ENCODE measurements at regions not wholly inside any gene's neighbourhood (a gene's known extent, or its start where the extent isn't known, plus 50 kb on each side); places are given as distances from the start of the nearest gene placed in this dataset.

DNA sequence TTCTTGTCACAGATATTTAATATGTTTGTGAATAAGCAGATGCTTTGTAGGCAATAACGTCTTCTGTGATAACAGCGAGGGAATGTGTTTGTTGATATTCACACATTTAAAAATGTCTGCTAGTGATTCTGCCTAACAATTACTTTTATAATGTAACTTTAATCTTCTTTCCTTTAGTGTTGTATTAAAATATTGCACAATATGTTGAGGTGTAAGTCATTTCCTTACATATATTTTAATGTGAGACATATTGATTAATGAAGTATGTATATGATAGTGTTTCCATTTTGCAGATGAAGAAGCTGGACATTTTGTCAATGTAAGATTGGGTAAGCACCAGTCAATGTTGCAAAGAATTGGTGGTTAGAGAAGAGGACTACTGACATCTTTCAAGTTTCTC, 324.4 kb downstream of the SLITRK1 start:
- TF ChIP-seq, protein P1, sequence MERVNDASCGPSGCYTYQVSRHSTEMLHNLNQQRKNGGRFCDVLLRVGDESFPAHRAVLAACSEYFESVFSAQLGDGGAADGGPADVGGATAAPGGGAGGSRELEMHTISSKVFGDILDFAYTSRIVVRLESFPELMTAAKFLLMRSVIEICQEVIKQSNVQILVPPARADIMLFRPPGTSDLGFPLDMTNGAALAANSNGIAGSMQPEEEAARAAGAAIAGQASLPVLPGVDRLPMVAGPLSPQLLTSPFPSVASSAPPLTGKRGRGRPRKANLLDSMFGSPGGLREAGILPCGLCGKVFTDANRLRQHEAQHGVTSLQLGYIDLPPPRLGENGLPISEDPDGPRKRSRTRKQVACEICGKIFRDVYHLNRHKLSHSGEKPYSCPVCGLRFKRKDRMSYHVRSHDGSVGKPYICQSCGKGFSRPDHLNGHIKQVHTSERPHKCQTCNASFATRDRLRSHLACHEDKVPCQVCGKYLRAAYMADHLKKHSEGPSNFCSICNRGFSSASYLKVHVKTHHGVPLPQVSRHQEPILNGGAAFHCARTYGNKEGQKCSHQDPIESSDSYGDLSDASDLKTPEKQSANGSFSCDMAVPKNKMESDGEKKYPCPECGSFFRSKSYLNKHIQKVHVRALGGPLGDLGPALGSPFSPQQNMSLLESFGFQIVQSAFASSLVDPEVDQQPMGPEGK (tag by site-specific recombination; IDR thresholded peaks at IDR 0.05), result no peak
- TF ChIP-seq MYNN (tag by site-specific recombination; IDR thresholded peaks at IDR 0.05; ENCODE audit: borderline replicate concordance) (no peak), ZBTB17 (tag by site-specific recombination; IDR thresholded peaks at IDR 0.05) (no peak), ZNF19 (tag by site-specific recombination; IDR thresholded peaks at IDR 0.05; ENCODE audit: low read depth) (no peak), ZNF792 (tag by site-specific recombination; IDR thresholded peaks at IDR 0.05) (no peak), ZNF514 (tag by site-specific recombination; IDR thresholded peaks at IDR 0.05) (no peak), ZNF544 (tag by site-specific recombination; IDR thresholded peaks at IDR 0.05) (no peak), ZNF146 (tag by site-specific recombination; IDR thresholded peaks at IDR 0.05) (no peak), ZNF561 (tag by site-specific recombination; IDR thresholded peaks at IDR 0.05; ENCODE audit: borderline replicate concordance) (no peak), ZNF571 (tag by site-specific recombination; IDR thresholded peaks at IDR 0.05) (no peak)
- TF ChIP-seq, protein P2, sequence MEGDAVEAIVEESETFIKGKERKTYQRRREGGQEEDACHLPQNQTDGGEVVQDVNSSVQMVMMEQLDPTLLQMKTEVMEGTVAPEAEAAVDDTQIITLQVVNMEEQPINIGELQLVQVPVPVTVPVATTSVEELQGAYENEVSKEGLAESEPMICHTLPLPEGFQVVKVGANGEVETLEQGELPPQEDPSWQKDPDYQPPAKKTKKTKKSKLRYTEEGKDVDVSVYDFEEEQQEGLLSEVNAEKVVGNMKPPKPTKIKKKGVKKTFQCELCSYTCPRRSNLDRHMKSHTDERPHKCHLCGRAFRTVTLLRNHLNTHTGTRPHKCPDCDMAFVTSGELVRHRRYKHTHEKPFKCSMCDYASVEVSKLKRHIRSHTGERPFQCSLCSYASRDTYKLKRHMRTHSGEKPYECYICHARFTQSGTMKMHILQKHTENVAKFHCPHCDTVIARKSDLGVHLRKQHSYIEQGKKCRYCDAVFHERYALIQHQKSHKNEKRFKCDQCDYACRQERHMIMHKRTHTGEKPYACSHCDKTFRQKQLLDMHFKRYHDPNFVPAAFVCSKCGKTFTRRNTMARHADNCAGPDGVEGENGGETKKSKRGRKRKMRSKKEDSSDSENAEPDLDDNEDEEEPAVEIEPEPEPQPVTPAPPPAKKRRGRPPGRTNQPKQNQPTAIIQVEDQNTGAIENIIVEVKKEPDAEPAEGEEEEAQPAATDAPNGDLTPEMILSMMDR (tag by site-specific recombination; IDR thresholded peaks at IDR 0.05), result no peak
- TF ChIP-seq, protein P3, sequence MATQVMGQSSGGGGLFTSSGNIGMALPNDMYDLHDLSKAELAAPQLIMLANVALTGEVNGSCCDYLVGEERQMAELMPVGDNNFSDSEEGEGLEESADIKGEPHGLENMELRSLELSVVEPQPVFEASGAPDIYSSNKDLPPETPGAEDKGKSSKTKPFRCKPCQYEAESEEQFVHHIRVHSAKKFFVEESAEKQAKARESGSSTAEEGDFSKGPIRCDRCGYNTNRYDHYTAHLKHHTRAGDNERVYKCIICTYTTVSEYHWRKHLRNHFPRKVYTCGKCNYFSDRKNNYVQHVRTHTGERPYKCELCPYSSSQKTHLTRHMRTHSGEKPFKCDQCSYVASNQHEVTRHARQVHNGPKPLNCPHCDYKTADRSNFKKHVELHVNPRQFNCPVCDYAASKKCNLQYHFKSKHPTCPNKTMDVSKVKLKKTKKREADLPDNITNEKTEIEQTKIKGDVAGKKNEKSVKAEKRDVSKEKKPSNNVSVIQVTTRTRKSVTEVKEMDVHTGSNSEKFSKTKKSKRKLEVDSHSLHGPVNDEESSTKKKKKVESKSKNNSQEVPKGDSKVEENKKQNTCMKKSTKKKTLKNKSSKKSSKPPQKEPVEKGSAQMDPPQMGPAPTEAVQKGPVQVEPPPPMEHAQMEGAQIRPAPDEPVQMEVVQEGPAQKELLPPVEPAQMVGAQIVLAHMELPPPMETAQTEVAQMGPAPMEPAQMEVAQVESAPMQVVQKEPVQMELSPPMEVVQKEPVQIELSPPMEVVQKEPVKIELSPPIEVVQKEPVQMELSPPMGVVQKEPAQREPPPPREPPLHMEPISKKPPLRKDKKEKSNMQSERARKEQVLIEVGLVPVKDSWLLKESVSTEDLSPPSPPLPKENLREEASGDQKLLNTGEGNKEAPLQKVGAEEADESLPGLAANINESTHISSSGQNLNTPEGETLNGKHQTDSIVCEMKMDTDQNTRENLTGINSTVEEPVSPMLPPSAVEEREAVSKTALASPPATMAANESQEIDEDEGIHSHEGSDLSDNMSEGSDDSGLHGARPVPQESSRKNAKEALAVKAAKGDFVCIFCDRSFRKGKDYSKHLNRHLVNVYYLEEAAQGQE (tag by site-specific recombination; IDR thresholded peaks at IDR 0.05), result no peak
- TF ChIP-seq, protein P4, sequence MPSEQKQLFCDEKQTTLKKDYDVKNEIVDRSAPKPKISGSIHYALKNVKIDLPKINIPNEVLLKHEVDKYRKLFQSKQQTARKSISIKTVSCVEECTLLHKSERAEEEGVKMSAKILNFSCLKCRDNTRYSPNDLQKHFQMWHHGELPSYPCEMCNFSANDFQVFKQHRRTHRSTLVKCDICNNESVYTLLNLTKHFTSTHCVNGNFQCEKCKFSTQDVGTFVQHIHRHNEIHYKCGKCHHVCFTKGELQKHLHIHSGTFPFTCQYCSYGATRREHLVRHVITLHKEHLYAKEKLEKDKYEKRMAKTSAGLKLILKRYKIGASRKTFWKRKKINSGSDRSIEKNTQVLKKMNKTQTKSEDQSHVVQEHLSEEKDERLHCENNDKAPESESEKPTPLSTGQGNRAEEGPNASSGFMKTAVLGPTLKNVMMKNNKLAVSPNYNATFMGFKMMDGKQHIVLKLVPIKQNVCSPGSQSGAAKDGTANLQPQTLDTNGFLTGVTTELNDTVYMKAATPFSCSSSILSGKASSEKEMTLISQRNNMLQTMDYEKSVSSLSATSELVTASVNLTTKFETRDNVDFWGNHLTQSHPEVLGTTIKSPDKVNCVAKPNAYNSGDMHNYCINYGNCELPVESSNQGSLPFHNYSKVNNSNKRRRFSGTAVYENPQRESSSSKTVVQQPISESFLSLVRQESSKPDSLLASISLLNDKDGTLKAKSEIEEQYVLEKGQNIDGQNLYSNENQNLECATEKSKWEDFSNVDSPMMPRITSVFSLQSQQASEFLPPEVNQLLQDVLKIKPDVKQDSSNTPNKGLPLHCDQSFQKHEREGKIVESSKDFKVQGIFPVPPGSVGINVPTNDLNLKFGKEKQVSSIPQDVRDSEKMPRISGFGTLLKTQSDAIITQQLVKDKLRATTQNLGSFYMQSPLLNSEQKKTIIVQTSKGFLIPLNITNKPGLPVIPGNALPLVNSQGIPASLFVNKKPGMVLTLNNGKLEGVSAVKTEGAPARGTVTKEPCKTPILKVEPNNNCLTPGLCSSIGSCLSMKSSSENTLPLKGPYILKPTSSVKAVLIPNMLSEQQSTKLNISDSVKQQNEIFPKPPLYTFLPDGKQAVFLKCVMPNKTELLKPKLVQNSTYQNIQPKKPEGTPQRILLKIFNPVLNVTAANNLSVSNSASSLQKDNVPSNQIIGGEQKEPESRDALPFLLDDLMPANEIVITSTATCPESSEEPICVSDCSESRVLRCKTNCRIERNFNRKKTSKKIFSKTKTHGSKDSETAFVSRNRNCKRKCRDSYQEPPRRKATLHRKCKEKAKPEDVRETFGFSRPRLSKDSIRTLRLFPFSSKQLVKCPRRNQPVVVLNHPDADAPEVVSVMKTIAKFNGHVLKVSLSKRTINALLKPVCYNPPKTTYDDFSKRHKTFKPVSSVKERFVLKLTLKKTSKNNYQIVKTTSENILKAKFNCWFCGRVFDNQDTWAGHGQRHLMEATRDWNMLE (tag by site-specific recombination; conservative IDR thresholded peaks at IDR 0.05; ENCODE audit: low read depth), result no peak
- TF ChIP-seq, protein P5, sequence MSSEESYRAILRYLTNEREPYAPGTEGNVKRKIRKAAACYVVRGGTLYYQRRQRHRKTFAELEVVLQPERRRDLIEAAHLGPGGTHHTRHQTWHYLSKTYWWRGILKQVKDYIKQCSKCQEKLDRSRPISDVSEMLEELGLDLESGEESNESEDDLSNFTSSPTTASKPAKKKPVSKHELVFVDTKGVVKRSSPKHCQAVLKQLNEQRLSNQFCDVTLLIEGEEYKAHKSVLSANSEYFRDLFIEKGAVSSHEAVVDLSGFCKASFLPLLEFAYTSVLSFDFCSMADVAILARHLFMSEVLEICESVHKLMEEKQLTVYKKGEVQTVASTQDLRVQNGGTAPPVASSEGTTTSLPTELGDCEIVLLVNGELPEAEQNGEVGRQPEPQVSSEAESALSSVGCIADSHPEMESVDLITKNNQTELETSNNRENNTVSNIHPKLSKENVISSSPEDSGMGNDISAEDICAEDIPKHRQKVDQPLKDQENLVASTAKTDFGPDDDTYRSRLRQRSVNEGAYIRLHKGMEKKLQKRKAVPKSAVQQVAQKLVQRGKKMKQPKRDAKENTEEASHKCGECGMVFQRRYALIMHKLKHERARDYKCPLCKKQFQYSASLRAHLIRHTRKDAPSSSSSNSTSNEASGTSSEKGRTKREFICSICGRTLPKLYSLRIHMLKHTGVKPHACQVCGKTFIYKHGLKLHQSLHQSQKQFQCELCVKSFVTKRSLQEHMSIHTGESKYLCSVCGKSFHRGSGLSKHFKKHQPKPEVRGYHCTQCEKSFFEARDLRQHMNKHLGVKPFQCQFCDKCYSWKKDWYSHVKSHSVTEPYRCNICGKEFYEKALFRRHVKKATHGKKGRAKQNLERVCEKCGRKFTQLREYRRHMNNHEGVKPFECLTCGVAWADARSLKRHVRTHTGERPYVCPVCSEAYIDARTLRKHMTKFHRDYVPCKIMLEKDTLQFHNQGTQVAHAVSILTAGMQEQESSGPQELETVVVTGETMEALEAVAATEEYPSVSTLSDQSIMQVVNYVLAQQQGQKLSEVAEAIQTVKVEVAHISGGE (tag by site-specific recombination; conservative IDR thresholded peaks at IDR 0.05; ENCODE audit: low read depth), result no peak
